K562 (cell line): ENCODE measurements at regions not wholly inside any gene's neighbourhood (a gene's known extent, or its start where the extent isn't known, plus 50 kb on each side); places are given as distances from the start of the nearest gene placed in this dataset.

Experiments used
- ATAC-seq: fragments of 200-7000 bp; cut with Tn5 transposase; 3 replicates; pipeline ENCODE4 v1.9.1; 2020; ENCODE audit warnings: moderate library complexity
- BruUV-seq: library from RNA; stranded (reverse); fragments of 400-500 nt; replicated peaks from 2 replicates; lab custom pipeline; 2021; lab: Mats Ljungman, UMichigan
- CTCF ChIA-PET: fragments of 300-600 bp; formaldehyde crosslinking; extraction: SDS; loops from one replicate; lab custom pipeline; 2021; ENCODE audit warnings: low intra/inter-chr PET ratio; lab: Yijun Ruan, JAX
- POLR2A ChIA-PET: fragments of 300-600, 350-650 bp; sonication (Branson Sonifier 250); formaldehyde crosslinking; extraction: SDS; loops from one replicate; lab custom pipeline; 2021; ENCODE audit warnings: antibody characterized with exemption, inconsistent platforms; lab: Yijun Ruan, JAX
- DNase-seq, 4 experiments: peaks; one replicate each; pipeline versions ENCODE4 v3.0.0 to v3.0.0-alpha.2; 2011 to 2018; ENCODE audit warnings: low spot score in 3 of 4, mixed read lengths in 3 of 4; ENCODE audit errors: extremely low read depth in 1 of 4
- FAIRE-seq: peaks from 2 replicates; lab custom pipeline; 2011; peaks lifted over from hg19 to GRCh38; lab: Jason Lieb, UNC
- H2AFZ ChIP-seq: 2 replicates; pipeline ENCODE4 v1.6.0; 2011; ENCODE audit warnings: low read depth, low read length, control low read depth, inconsistent platforms
- H3K27ac ChIP-seq: fragments of 200-600 bp; 3 replicates; pipeline ENCODE4 v1.8.0; 2011; ENCODE audit warnings: low read depth, mild to moderate bottlenecking, control low read depth, inconsistent platforms, low read length, moderate library complexity, mixed read lengths; ENCODE audit errors: extremely low read depth
- H3K27me3 ChIP-seq, 2 experiments: fragments of 300-600 bp in 1 of 2; 2 replicates in 1 of 2; 3 replicates in 1 of 2; pipeline versions ENCODE4 v1.6.0 to v1.8.0; 2011; ENCODE audit warnings: inconsistent platforms in 2 of 2, low read length in 2 of 2, mild to moderate bottlenecking in 1 of 2, mixed read lengths in 1 of 2, moderate library complexity in 1 of 2; ENCODE audit not compliant: control insufficient read depth in 2 of 2, insufficient read depth in 2 of 2
- H3K36me3 ChIP-seq: fragments of 300-600 bp; 3 replicates; pipeline ENCODE4 v1.8.0; 2011; ENCODE audit warnings: mild to moderate bottlenecking, low read length, inconsistent platforms; ENCODE audit not compliant: control insufficient read depth, insufficient read depth
- H3K4me1 ChIP-seq, 2 experiments: fragments of 200-600 bp in 1 of 2; replicated peaks in 1 of 2; 2 replicates in 1 of 2; 3 replicates in 1 of 2; pipeline versions ENCODE4 v1.5.1 to v1.8.0; 2011; ENCODE audit warnings: inconsistent platforms in 2 of 2, low read length in 2 of 2, mild to moderate bottlenecking in 1 of 2, mixed read lengths in 1 of 2, moderate library complexity in 1 of 2; ENCODE audit not compliant: control insufficient read depth in 2 of 2, insufficient read depth in 2 of 2
- H3K4me2 ChIP-seq: 2 replicates; pipeline ENCODE4 v1.6.1; 2011; ENCODE audit warnings: low read length, control low read depth, inconsistent platforms, mixed read lengths; ENCODE audit not compliant: insufficient read depth
- H3K4me3 ChIP-seq: fragments of 200-600 bp; sonication (generic), shearing (Covaris generic); 2 replicates; pipeline ENCODE4 v1.5.1; 2016; ENCODE audit warnings: control low read depth, inconsistent platforms
- H3K79me2 ChIP-seq: fragments of 200-600 bp; 3 replicates; pipeline ENCODE4 v1.8.0; 2011; ENCODE audit warnings: low read length, inconsistent platforms; ENCODE audit not compliant: control insufficient read depth, insufficient read depth
- H3K9ac ChIP-seq, 2 experiments: 2 replicates each; pipeline versions ENCODE4 v1.6.0 to v1.6.1; 2011; ENCODE audit warnings: low read depth in 2 of 2, low read length in 2 of 2, control low read depth in 1 of 2, inconsistent platforms in 1 of 2, mild to moderate bottlenecking in 1 of 2, mixed read lengths in 1 of 2; ENCODE audit not compliant: insufficient read depth in 1 of 2
- H3K9me1 ChIP-seq: one replicate; pipeline ENCODE4 v1.6.0; 2011; ENCODE audit warnings: inconsistent platforms, mild to moderate bottlenecking, low read length, moderate library complexity; ENCODE audit not compliant: control insufficient read depth, insufficient read depth
- H3K9me3 ChIP-seq: replicated peaks from 2 replicates; pipeline ENCODE4 v1.5.1; 2011; ENCODE audit warnings: low read depth, low read length, inconsistent platforms; ENCODE audit not compliant: control insufficient read depth, insufficient read depth
- H4K20me1 ChIP-seq: replicated peaks from 2 replicates; pipeline ENCODE4 v1.6.1; 2011; ENCODE audit warnings: low read length, inconsistent platforms, mixed read lengths; ENCODE audit not compliant: control insufficient read depth, insufficient read depth
- CHD1 ChIP-seq: fragments of 200-600 bp; sonication (generic); IDR thresholded peaks from one replicate; pipeline ENCODE4 v1.6.1; 2012; ENCODE audit warnings: mild to moderate bottlenecking, moderate library complexity, low read length, inconsistent platforms
- EZH2 ChIP-seq: IDR thresholded peaks from 2 replicates; pipeline ENCODE4 v1.6.1; 2012; ENCODE audit warnings: low read depth, mild to moderate bottlenecking, inconsistent platforms, low read length, borderline replicate concordance
- JUND ChIP-seq, 2 experiments: IDR thresholded peaks; 2 replicates in 1 of 2; 3 replicates in 1 of 2; pipeline ENCODE4 v1.6.1; 2011; ENCODE audit warnings: borderline replicate concordance in 2 of 2, low read depth in 2 of 2, low read length in 2 of 2, improper control_type of control experiment in 1 of 2, missing biosample characterization in 1 of 2, missing genetic modification characterization in 1 of 2, missing genetic modification reagents in 1 of 2
- PHB2 ChIP-seq: fragments of 450-650 bp; IDR thresholded peaks from 2 replicates; pipeline ENCODE4 v1.6.1; 2017; ENCODE audit warnings: low read depth
- PREB ChIP-seq: sonication (generic); formaldehyde crosslinking; IDR thresholded peaks from 2 replicates; pipeline ENCODE4 v1.8.1; 2023; ENCODE audit warnings: mild to moderate bottlenecking, missing genetic modification reagents
- WGBS: fragments of 100-300 bp; shearing (Covaris generic); methylation state at CpG from one replicate; pipeline ENCODE4 v1.1.6; 2016; ENCODE audit warnings: low coverage, mixed read lengths; ENCODE audit not compliant: insufficient coverage; ENCODE audit errors: missing lambda C conversion rate; 5-methylcytosine and 5-hydroxymethylcytosine counted together
- in situ Hi-C: fragments of 300-500 bp; cut with MboI; formaldehyde crosslinking; loops from 4 replicates; pipeline ENCODE4 v1.15.0; 2018; ENCODE audit warnings: inconsistent platforms, mixed read lengths
- intact Hi-C: fragments of 100-400 bp; cut with micrococcal nuclease; formaldehyde crosslinking; loops from 2 replicates; pipeline ENCODE4 v1.14.2; 2022

- Histone ChIP-seq H3K27me3 (peaks cover 2 to 39% of the 10 kb centered on the region in 2 experiments; a peak in 4 of 5 replicates), H3K4me1 (no peaks in the 10 kb centered on the region), H3K9me3 (no peaks in the 10 kb centered on the region), H3K27ac (no peak overlapping the region), H3K4me2 (no peak overlapping the region), H3K79me2 (no peaks in the 10 kb centered on the region), H3K36me3 (no peaks in the 10 kb centered on the region), H3K9ac (no peak overlapping the region), H3K4me3 (no peak overlapping the region)
- CTCF ChIA-PET, result no interaction called here
- POLR2A ChIA-PET, result no interaction called here
- in situ Hi-C loops, result no loop called here
- ATAC-seq (no peak), DNase-seq (no peak)
- WGBS, result 0% methylated on average over 2 of the region's 2 CpGs
- BruUV-seq, result no TSS peak
- TF ChIP-seq EZH2 (no peak), JUND (IDR thresholded peaks at IDR 0.05; ENCODE audit: borderline replicate concordance, low read depth, low read length) (no peak), JUND (tag; IDR thresholded peaks at IDR 0.05; ENCODE audit: borderline replicate concordance, low read depth, low read length) (no peak), PHB2 (no peak), CHD1 (no peak), PREB (CRISPR knock-in tag) (no peak)
- TF ChIP-seq, all 486 proteins: peak for 0
- Histone ChIP-seq H4K20me1 (no peaks in the 10 kb centered on the region; the same call in 1 of the 2 replicates), H2AFZ (no peak overlapping the region), H3K9me1 (no peaks in the 10 kb centered on the region)
- no peak for FAIRE-seq
- intact Hi-C loops, result no loop called here
These were observed 189.0 kb upstream of the SYT13 start for GRCh38 chr11:45475173-45475572.
